ENCODE measurements at regions not wholly inside any gene's neighbourhood (a gene's known extent, or its start where the extent isn't known, plus 50 kb on each side); places are given as distances from the start of the nearest gene placed in this dataset.

- Histone ChIP-seq H3K36me3 (no peaks in the 10 kb centered on the region), H3K27ac (no peak overlapping the region), H3K9me3 (no peaks in the 10 kb centered on the region), H3K27me3 (no peaks in the 10 kb centered on the region), H3K4me3 (no peak overlapping the region), H3K4me1 (no peaks in the 10 kb centered on the region)
- DNase-seq (ENCODE audit: low spot score in 2 of 2): no peak
- 90 to 94% methylated on average over 2 of the region's 2 CpGs for WGBS, 2 donors
- TF ChIP-seq EP300 (IDR thresholded peaks at IDR 0.05): no peak
- no peak for TF ChIP-seq POLR2A (IDR thresholded peaks at IDR 0.05)
- no peak for TF ChIP-seq CTCF (IDR thresholded peaks at IDR 0.05)
These were observed 184.4 kb upstream of the TMEM45B start for GRCh38 chr11:129631201-129631600.

DNA sequence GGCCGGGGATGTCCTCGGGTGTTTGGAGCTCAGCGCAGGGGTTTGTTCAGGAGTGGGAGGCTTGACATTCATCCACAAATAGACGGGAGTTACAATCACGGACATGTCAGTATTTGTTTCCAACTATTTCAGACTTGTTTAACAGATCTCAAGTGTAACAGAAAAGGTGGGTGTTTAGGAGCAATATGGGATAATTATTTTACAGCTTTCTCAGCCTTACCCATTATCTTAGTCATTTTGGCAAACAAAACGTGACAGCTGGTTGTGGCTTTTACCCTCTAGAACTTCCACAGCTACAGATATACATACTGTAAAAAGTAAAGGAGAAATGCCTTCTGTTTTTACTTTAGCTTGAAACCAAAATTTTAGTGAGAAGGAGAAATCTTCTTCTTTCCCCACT lies 178.7 kb upstream of the TMEM45B start:
- TF ChIP-seq EP300 (IDR thresholded peaks at IDR 0.05): no peak
- TF ChIP-seq POLR2A (IDR thresholded peaks at IDR 0.05): no peak
- TF ChIP-seq CTCF (IDR thresholded peaks at IDR 0.05): no peak
- DNase-seq (ENCODE audit: low spot score in 2 of 2): no peak
- Histone ChIP-seq H3K4me1 (no peaks in the 10 kb centered on the region), H3K27me3 (no peaks in the 10 kb centered on the region), H3K4me3 (no peak overlapping the region), H3K9me3 (no peaks in the 10 kb centered on the region), H3K36me3 (no peaks in the 10 kb centered on the region), H3K27ac (no peak overlapping the region)
- 55 to 56% methylated on average over 6 of the region's 6 CpGs for WGBS, 2 donors

DNA sequence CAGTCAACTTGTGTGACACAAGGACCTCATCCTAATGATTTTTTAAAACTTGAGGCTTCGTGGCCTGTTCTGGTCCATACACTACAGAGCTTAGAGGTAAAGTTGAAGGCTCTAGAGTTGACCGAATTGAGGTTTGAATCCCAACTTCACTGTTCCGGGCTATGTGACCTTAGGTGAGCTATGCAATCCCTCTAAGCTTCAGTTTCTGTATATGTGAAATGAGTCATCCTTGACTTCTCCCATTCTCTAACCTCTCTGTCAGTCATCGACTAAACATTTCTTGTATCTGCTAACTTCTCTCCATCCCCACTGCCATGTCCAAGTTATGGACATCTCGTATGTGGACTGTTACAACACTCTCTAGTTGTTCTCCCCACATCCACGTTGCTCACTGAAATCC lies 178.2 kb upstream of the TMEM45B start:
- H3K4me1 ChIP-seq: no peaks in the 10 kb centered on the region
- H3K27ac ChIP-seq: no peak overlapping the region
- H3K4me3 ChIP-seq: no peak overlapping the region
- H3K9me3 ChIP-seq: no peaks in the 10 kb centered on the region
- TF ChIP-seq EP300 (IDR thresholded peaks at IDR 0.05) (no peak), CTCF (IDR thresholded peaks at IDR 0.05) (no peak), POLR2A (IDR thresholded peaks at IDR 0.05) (no peak)
- no peaks in the 10 kb centered on the region for H3K36me3 ChIP-seq
- no peak for DNase-seq (ENCODE audit: low spot score in 2 of 2)
- 86 to 90% methylated on average over 6 of the region's 6 CpGs for WGBS, 2 donors
- no peaks in the 10 kb centered on the region for H3K27me3 ChIP-seq

DNA sequence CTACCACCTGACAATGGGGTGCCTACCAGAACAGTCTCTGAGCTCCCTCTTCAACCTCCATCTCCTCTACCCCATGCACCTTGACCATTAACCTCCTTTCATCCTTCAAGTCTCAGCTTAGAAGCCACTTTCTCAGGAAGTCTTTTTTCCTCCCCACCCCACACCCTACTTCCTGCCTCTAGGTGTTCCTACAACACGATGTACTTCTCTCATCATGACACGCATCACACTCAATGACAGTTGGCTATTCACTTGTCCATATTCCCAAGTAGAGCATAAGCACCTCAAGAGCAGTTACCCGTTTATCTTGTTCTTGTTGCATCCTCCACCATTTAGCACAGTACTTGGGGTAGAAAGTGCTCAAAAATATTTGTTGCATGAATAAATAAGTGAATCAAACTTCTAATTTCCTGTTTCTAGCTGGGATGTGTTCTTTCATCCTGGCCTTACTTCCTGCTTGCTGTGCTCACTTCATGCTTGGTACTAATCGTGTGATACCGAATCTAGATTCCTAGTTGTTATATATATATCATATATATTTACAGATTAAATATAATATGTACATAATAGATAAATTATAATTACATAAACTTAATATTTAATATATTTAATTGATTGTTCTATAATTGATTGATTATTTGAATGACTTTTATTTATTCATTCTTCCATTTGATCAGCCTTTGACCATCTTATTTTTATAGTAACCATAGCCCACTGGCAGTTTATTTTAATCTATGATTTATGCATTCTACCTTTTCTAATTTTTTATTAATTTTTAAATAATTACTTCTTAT lies 177.5 kb upstream of the TMEM45B start:
- DNase-seq (ENCODE audit: low spot score in 2 of 2): no peak
- Histone ChIP-seq H3K4me3 (no peak overlapping the region), H3K4me1 (no peaks in the 10 kb centered on the region), H3K36me3 (no peaks in the 10 kb centered on the region), H3K27me3 (no peaks in the 10 kb centered on the region), H3K9me3 (no peaks in the 10 kb centered on the region), H3K27ac (no peak overlapping the region)
- WGBS, 2 donors: 82% methylated on average over 5 of the region's 5 CpGs
- TF ChIP-seq EP300 (IDR thresholded peaks at IDR 0.05) (no peak), CTCF (IDR thresholded peaks at IDR 0.05) (no peak)

DNA sequence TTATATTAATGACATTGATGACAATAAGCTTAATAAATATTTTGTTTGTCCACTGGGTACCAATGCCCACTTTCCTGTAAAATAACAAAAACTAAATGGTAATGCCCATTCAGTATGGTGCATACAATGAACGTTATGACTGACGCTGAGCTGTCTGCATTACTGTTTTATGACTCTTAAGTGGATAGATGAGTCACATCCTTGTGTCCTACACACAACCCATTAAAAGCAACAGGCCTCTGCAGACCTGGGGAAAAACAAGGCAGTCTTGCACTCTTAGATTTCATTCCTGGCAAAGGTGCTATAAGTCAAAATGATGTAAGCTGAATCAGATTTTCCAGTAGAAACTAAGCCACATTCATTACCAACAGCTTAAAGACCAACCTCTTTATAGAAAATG lies 176.3 kb upstream of the TMEM45B start:
- Histone ChIP-seq H3K27ac (no peak overlapping the region), H3K27me3 (no peaks in the 10 kb centered on the region), H3K9me3 (no peaks in the 10 kb centered on the region), H3K4me1 (no peaks in the 10 kb centered on the region), H3K36me3 (no peaks in the 10 kb centered on the region), H3K4me3 (no peak overlapping the region)
- TF ChIP-seq EP300 (IDR thresholded peaks at IDR 0.05): no peak
- 45 to 51% methylated on average over 2 of the region's 2 CpGs for WGBS, 2 donors
- DNase-seq (ENCODE audit: low spot score in 2 of 2): no peak

Measured in tibial nerve (tissue), 4 donors.